ENCODE measurements at regions not wholly inside any gene's neighbourhood (a gene's known extent, or its start where the extent isn't known, plus 50 kb on each side); places are given as distances from the start of the nearest gene placed in this dataset.

- peak; percentile 86 for DNase-seq
Observed at GRCh38 chr6:90403489-90404381, 107.1 kb upstream of the BACH2 start.

- DNase-seq, result no peak
Observed at GRCh38 chr6:90402831-90403192, 106.2 kb upstream of the BACH2 start.

GRCh38 chr6:90401933-90402830, 105.5 kb upstream of the BACH2 start:
- DNase-seq, result peak; percentile 35

GRCh38 chr6:90399970-90400369, 103.3 kb upstream of the BACH2 start:
- DNase-seq, result no peak

GRCh38 chr6:90397929-90398674, 101.5 kb upstream of the BACH2 start:
- DNase-seq, result no peak

GRCh38 chr6:90397047-90397446, 100.4 kb upstream of the BACH2 start:
- DNase-seq, result no peak

GRCh38 chr6:90393232-90393884, 96.7 kb upstream of the BACH2 start:
- peak; percentile 66 for DNase-seq

GRCh38 chr6:90390379-90390778, 93.7 kb upstream of the BACH2 start:
- no peak for DNase-seq

- DNase-seq, result no peak
Observed at GRCh38 chr6:90388395-90388794, 91.8 kb upstream of the BACH2 start.

GRCh38 chr6:90387826-90388225, 91.2 kb upstream of the BACH2 start:
- DNase-seq, result no peak

- peak; percentile 49 for DNase-seq
Observed at GRCh38 chr6:90387383-90387775, 90.7 kb upstream of the BACH2 start.

GRCh38 chr6:90386399-90387382, 90.0 kb upstream of the BACH2 start:
- no peak for DNase-seq

GRCh38 chr6:90385759-90386313, 89.2 kb upstream of the BACH2 start:
- DNase-seq, result no peak

GRCh38 chr6:90384720-90385119, 88.1 kb upstream of the BACH2 start:
- DNase-seq, result no peak

- no peak for DNase-seq
Observed at GRCh38 chr6:90383196-90383822, 86.7 kb upstream of the BACH2 start.

GRCh38 chr6:90382760-90383159, 86.1 kb upstream of the BACH2 start:
- DNase-seq, result no peak

- DNase-seq, result peak; percentile 92
Observed at GRCh38 chr6:90375681-90376439, 79.2 kb upstream of the BACH2 start.

GRCh38 chr6:90374201-90374600, 77.6 kb upstream of the BACH2 start:
- DNase-seq, result peak; percentile 40

GRCh38 chr6:90372885-90373284, 76.2 kb upstream of the BACH2 start:
- DNase-seq, result no peak

Measured in fibroblast of skin of scalp (primary cell).